Astrocyte (in vitro differentiated cells and primary cell): ENCODE measurements at regions not wholly inside any gene's neighbourhood (a gene's known extent, or its start where the extent isn't known, plus 50 kb on each side); places are given as distances from the start of the nearest gene placed in this dataset.

Experiments used
- DNase-seq: peaks from one replicate; pipeline ENCODE4 v3.0.0-alpha.2; 2010; ENCODE audit warnings: low read depth
- FAIRE-seq: peaks from 2 replicates; lab custom pipeline; 2011; peaks lifted over from hg19 to GRCh38; lab: Jason Lieb, UNC
- H2AFZ ChIP-seq: 2 replicates; pipeline ENCODE4 v1.6.0; 2012; ENCODE audit warnings: low read depth, low read length, inconsistent platforms
- H3K27ac ChIP-seq: 2 replicates; pipeline ENCODE4 v1.5.1; 2011; ENCODE audit warnings: low read depth, low read length, inconsistent platforms
- H3K27me3 ChIP-seq: 2 replicates; pipeline ENCODE4 v1.6.0; 2011; ENCODE audit warnings: low read length, inconsistent platforms; ENCODE audit not compliant: insufficient read depth
- H3K36me3 ChIP-seq: 2 replicates; pipeline ENCODE4 v1.5.1; 2011; ENCODE audit warnings: low read length, inconsistent platforms; ENCODE audit not compliant: insufficient read depth
- H3K4me1 ChIP-seq: 2 replicates; pipeline ENCODE4 v1.5.1; 2011; ENCODE audit warnings: low read length, inconsistent platforms; ENCODE audit not compliant: insufficient read depth
- H3K4me2 ChIP-seq: 2 replicates; pipeline ENCODE4 v1.6.0; 2012; ENCODE audit warnings: low read length, inconsistent platforms
- H3K4me3 ChIP-seq: 2 replicates; pipeline ENCODE4 v1.5.1; 2011; ENCODE audit warnings: low read depth, mild to moderate bottlenecking, low read length, inconsistent platforms; ENCODE audit not compliant: insufficient read depth
- H3K79me2 ChIP-seq: 2 replicates; pipeline ENCODE4 v1.6.0; 2012; ENCODE audit warnings: mild to moderate bottlenecking, low read length, inconsistent platforms; ENCODE audit not compliant: insufficient read depth
- H3K9ac ChIP-seq: 2 replicates; pipeline ENCODE4 v1.6.0; 2012; ENCODE audit warnings: mild to moderate bottlenecking, low read length, inconsistent platforms
- H3K9me3 ChIP-seq: 2 replicates; pipeline ENCODE4 v1.5.1; 2012; ENCODE audit warnings: low read depth, mild to moderate bottlenecking, low read length, inconsistent platforms; ENCODE audit not compliant: insufficient read depth
- H4K20me1 ChIP-seq: 2 replicates; pipeline ENCODE4 v1.6.0; 2012; ENCODE audit warnings: low read length, inconsistent platforms; ENCODE audit not compliant: insufficient read depth
- H3K27ac Mint-ChIP-seq: one replicate; pipeline ENCODE4 v1.8.0; 2021; ENCODE audit warnings: mild to moderate bottlenecking, mixed read lengths; ENCODE audit not compliant: unreplicated experiment
- H3K27me3 Mint-ChIP-seq: one replicate; pipeline ENCODE4 v1.8.0; 2021; ENCODE audit warnings: low read depth, mixed read lengths; ENCODE audit not compliant: unreplicated experiment
- H3K36me3 Mint-ChIP-seq: one replicate; pipeline ENCODE4 v1.8.0; 2021; ENCODE audit warnings: low read depth, mixed read lengths; ENCODE audit not compliant: unreplicated experiment
- H3K4me1 Mint-ChIP-seq: one replicate; pipeline ENCODE4 v1.8.0; 2021; ENCODE audit warnings: low read depth, mixed read lengths; ENCODE audit not compliant: unreplicated experiment
- H3K4me3 Mint-ChIP-seq: one replicate; pipeline ENCODE4 v1.8.0; 2021; ENCODE audit warnings: mild to moderate bottlenecking, moderate library complexity, mixed read lengths; ENCODE audit not compliant: unreplicated experiment
- H3K9me3 Mint-ChIP-seq: one replicate; pipeline ENCODE4 v1.8.0; 2021; ENCODE audit warnings: mild to moderate bottlenecking, mixed read lengths; ENCODE audit not compliant: unreplicated experiment
- CTCF ChIP-seq: IDR thresholded peaks from 2 replicates; pipeline ENCODE4 v1.5.1; 2011; ENCODE audit warnings: low read depth, mild to moderate bottlenecking, inconsistent platforms, low read length, moderate library complexity; ENCODE audit not compliant: insufficient read depth
- EZH2 ChIP-seq: IDR thresholded peaks from 2 replicates; pipeline ENCODE4 v1.6.1; 2012; ENCODE audit warnings: mild to moderate bottlenecking, low read length, inconsistent platforms; ENCODE audit not compliant: insufficient read depth

- TF ChIP-seq EZH2 (no peak), CTCF (no peak)
- no peak overlapping the region for H3K9ac ChIP-seq
- no peak for DNase-seq
- Mint-ChIP-seq H3K36me3 (peaks cover 6% of the 10 kb centered on the region), H3K27ac (no peak overlapping the region), H3K4me1 (peaks cover 11% of the 10 kb centered on the region), H3K4me3 (no peak overlapping the region), H3K27me3 (no peaks in the 10 kb centered on the region), H3K9me3 (peaks cover 12% of the 10 kb centered on the region)
- H3K4me1 ChIP-seq, result peaks cover 11% of the 10 kb centered on the region
- H3K9me3 ChIP-seq, result peaks cover 4% of the 10 kb centered on the region
- H3K27me3 ChIP-seq, result no peaks in the 10 kb centered on the region
- no peaks in the 10 kb centered on the region for H3K79me2 ChIP-seq
- H2AFZ ChIP-seq, result no peak overlapping the region
- H4K20me1 ChIP-seq, result no peaks in the 10 kb centered on the region
- no peak overlapping the region for H3K4me2 ChIP-seq
- H3K4me3 ChIP-seq, result no peak overlapping the region
- H3K27ac ChIP-seq, result peak overlapping the region; percentile 27
- no peaks in the 10 kb centered on the region for H3K36me3 ChIP-seq
- FAIRE-seq, result no peak
Measured at GRCh38 chr21:35156293-35157278, 107.5 kb upstream of the RUNX1 start.

- no peaks in the 10 kb centered on the region for H4K20me1 ChIP-seq
- no peaks in the 10 kb centered on the region for H3K27me3 Mint-ChIP-seq
- FAIRE-seq (no peak), DNase-seq (no peak)
- peaks cover 18% of the 10 kb centered on the region for H3K4me1 Mint-ChIP-seq
- peaks cover 6% of the 10 kb centered on the region for H3K36me3 Mint-ChIP-seq
- no peak overlapping the region for H3K4me3 Mint-ChIP-seq
- H3K36me3 ChIP-seq, result no peaks in the 10 kb centered on the region
- H3K4me1 ChIP-seq, result peaks cover 20% of the 10 kb centered on the region
- H3K27ac Mint-ChIP-seq, result peak overlapping the region; percentile 9
- no peak overlapping the region for H3K4me2 ChIP-seq
- H3K9me3 Mint-ChIP-seq, result peaks cover 12% of the 10 kb centered on the region
- peaks cover 4% of the 10 kb centered on the region for H3K9me3 ChIP-seq
- H3K4me3 ChIP-seq, result no peak overlapping the region
- H2AFZ ChIP-seq, result no peak overlapping the region
- TF ChIP-seq CTCF, result no peak
- no peak for TF ChIP-seq EZH2
- H3K9ac ChIP-seq, result no peak overlapping the region
- no peaks in the 10 kb centered on the region for H3K79me2 ChIP-seq
- H3K27me3 ChIP-seq, result no peaks in the 10 kb centered on the region
- no peak overlapping the region for H3K27ac ChIP-seq
Measured at GRCh38 chr21:35154788-35155187, 105.7 kb upstream of the RUNX1 start.

GRCh38 chr21:35153671-35154070, 104.6 kb upstream of the RUNX1 start:
- peaks cover 11% of the 10 kb centered on the region for H3K9me3 Mint-ChIP-seq
- Histone ChIP-seq H3K9ac (no peak overlapping the region), H3K4me1 (peaks cover 14% of the 10 kb centered on the region), H4K20me1 (no peaks in the 10 kb centered on the region), H3K4me2 (no peak overlapping the region), H3K4me3 (no peak overlapping the region), H2AFZ (no peak overlapping the region), H3K36me3 (no peaks in the 10 kb centered on the region), H3K27me3 (no peaks in the 10 kb centered on the region), H3K79me2 (no peaks in the 10 kb centered on the region), H3K9me3 (peaks cover 4% of the 10 kb centered on the region), H3K27ac (no peak overlapping the region)
- peaks cover 15% of the 10 kb centered on the region for H3K4me1 Mint-ChIP-seq
- FAIRE-seq (no peak), DNase-seq (peak; percentile 69)
- TF ChIP-seq EZH2 (no peak), CTCF (no peak)
- no peak overlapping the region for H3K27ac Mint-ChIP-seq
- no peaks in the 10 kb centered on the region for H3K27me3 Mint-ChIP-seq
- peaks cover 3% of the 10 kb centered on the region for H3K36me3 Mint-ChIP-seq
- H3K4me3 Mint-ChIP-seq, result no peak overlapping the region
